CD14-positive monocyte (primary cell): ENCODE measurements at regions not wholly inside any gene's neighbourhood (a gene's known extent, or its start where the extent isn't known, plus 50 kb on each side); places are given as distances from the start of the nearest gene placed in this dataset.

Experiments used
- DNase-seq, 3 donors: peaks; one replicate each; pipeline ENCODE4 v3.0.0-alpha.2; 2011 to 2022
- H2AFZ ChIP-seq: 2 replicates; pipeline ENCODE4 v1.6.0; 2012; ENCODE audit warnings: mild to moderate bottlenecking, low read depth, low read length, inconsistent platforms; ENCODE audit not compliant: insufficient read depth, poor library complexity, severe bottlenecking
- H3K27ac ChIP-seq, 2 donors: 1 replicate in 1 of 2; 2 replicates in 1 of 2; pipeline ENCODE4 v1.5.1; 2012 to 2013; ENCODE audit warnings: low read length in 2 of 2, control low read depth in 1 of 2, inconsistent platforms in 1 of 2, low read depth in 1 of 2, mild to moderate bottlenecking in 1 of 2
- H3K27me3 ChIP-seq, 2 donors: one replicate each; pipeline versions ENCODE4 v1.6.0 to v1.6.1; 2011 to 2013; ENCODE audit warnings: low read length in 2 of 2; ENCODE audit not compliant: control insufficient read depth in 2 of 2, insufficient read depth in 2 of 2
- H3K36me3 ChIP-seq, 2 donors: replicated peaks in 1 of 2; 1 replicate in 1 of 2; 2 replicates in 1 of 2; pipeline versions ENCODE4 v1.5.1 to v1.6.1; 2012 to 2013; ENCODE audit warnings: low read length in 2 of 2, control low read depth in 1 of 2, inconsistent platforms in 1 of 2, mild to moderate bottlenecking in 1 of 2; ENCODE audit not compliant: insufficient read depth in 2 of 2, control insufficient read depth in 1 of 2
- H3K4me1 ChIP-seq, 2 donors: 1 replicate in 1 of 2; 2 replicates in 1 of 2; pipeline versions ENCODE4 v1.5.1 to v1.6.1; 2012 to 2013; ENCODE audit warnings: low read length in 2 of 2, control low read depth in 1 of 2, inconsistent platforms in 1 of 2, mild to moderate bottlenecking in 1 of 2, moderate library complexity in 1 of 2; ENCODE audit not compliant: insufficient read depth in 2 of 2, control insufficient read depth in 1 of 2
- H3K4me2 ChIP-seq: replicated peaks from 2 replicates; pipeline ENCODE3; 2012; ENCODE audit warnings: low read length, moderate library complexity, mild to moderate bottlenecking; ENCODE audit not compliant: poor library complexity, severe bottlenecking; ENCODE audit errors: extremely low read depth
- H3K4me3 ChIP-seq, 3 experiments: fragments of 200-600 bp in 1 of 3; sonication (generic) in 1 of 3; replicated peaks in 1 of 3; 1 replicate in 2 of 3; 2 replicates in 1 of 3; pipeline ENCODE4 v1.5.1; 2011 to 2013; ENCODE audit warnings: low read length in 3 of 3, mild to moderate bottlenecking in 3 of 3, control low read depth in 2 of 3, low read depth in 2 of 3, inconsistent platforms in 1 of 3, moderate library complexity in 1 of 3
- H3K79me2 ChIP-seq: 2 replicates; pipeline ENCODE4 v1.6.0; 2012; ENCODE audit warnings: mild to moderate bottlenecking, control low read depth, inconsistent platforms, low read length, moderate library complexity; ENCODE audit not compliant: insufficient read depth
- H3K9ac ChIP-seq: 2 replicates; pipeline ENCODE4 v1.6.0; 2017; ENCODE audit warnings: low read length, mild to moderate bottlenecking; ENCODE audit not compliant: insufficient read depth, poor library complexity, severe bottlenecking
- H3K9me3 ChIP-seq, 2 donors: replicated peaks in 1 of 2; 1 replicate in 1 of 2; 2 replicates in 1 of 2; pipeline versions ENCODE4 v1.5.1 to v1.6.1; 2012 to 2013; ENCODE audit warnings: low read length in 2 of 2, control low read depth in 1 of 2; ENCODE audit not compliant: control insufficient read depth in 1 of 2, insufficient read depth in 1 of 2
- H4K20me1 ChIP-seq: 2 replicates; pipeline ENCODE4 v1.6.0; 2012; ENCODE audit warnings: mild to moderate bottlenecking, low read length, control low read depth, moderate library complexity; ENCODE audit not compliant: insufficient read depth
- H3K27ac Mint-ChIP-seq, 7 donors: one replicate each; pipeline ENCODE4 v1.8.0; 2020; ENCODE audit warnings: mild to moderate bottlenecking in 7 of 7, mixed read lengths in 7 of 7, moderate library complexity in 6 of 7, inconsistent platforms in 2 of 7
- H3K27me3 Mint-ChIP-seq, 3 donors: one replicate each; pipeline ENCODE4 v1.8.0; 2021 to 2022; ENCODE audit warnings: low read depth in 3 of 3, mild to moderate bottlenecking in 3 of 3, mixed read lengths in 3 of 3, moderate library complexity in 3 of 3, inconsistent platforms in 1 of 3
- H3K36me3 Mint-ChIP-seq, 2 donors: one replicate each; pipeline ENCODE4 v1.8.0; 2020; ENCODE audit warnings: mixed read lengths in 2 of 2, inconsistent platforms in 1 of 2, mild to moderate bottlenecking in 1 of 2
- H3K4me1 Mint-ChIP-seq: one replicate; pipeline ENCODE4 v1.8.0; 2020; ENCODE audit warnings: mild to moderate bottlenecking, mixed read lengths
- H3K4me3 Mint-ChIP-seq, 2 donors: one replicate each; pipeline ENCODE4 v1.8.0; 2020; ENCODE audit warnings: mild to moderate bottlenecking in 2 of 2, mixed read lengths in 2 of 2, moderate library complexity in 1 of 2
- H3K9me3 Mint-ChIP-seq, 7 donors: one replicate each; pipeline ENCODE4 v1.8.0; 2020 to 2022; ENCODE audit warnings: mixed read lengths in 7 of 7, mild to moderate bottlenecking in 6 of 7, moderate library complexity in 6 of 7, inconsistent platforms in 2 of 7
- CTCF ChIP-seq: fragments of 200-600 bp; IDR thresholded peaks from one replicate; pipeline ENCODE4 v1.8.0; 2022; ENCODE audit warnings: antibody characterized with exemption, mild to moderate bottlenecking
- WGBS: methylation state at CpG from one replicate; pipeline ENCODE4 v1.1.5; 2013; ENCODE audit warnings: missing lambda C conversion rate; ENCODE audit not compliant: insufficient coverage; 5-methylcytosine and 5-hydroxymethylcytosine counted together
- intact Hi-C, 2 donors: fragments of 100-400 bp; cut with micrococcal nuclease; formaldehyde crosslinking; loops; one replicate each; pipeline versions ENCODE4 v1.15.0 to v1.15.1; 2023

DNA sequence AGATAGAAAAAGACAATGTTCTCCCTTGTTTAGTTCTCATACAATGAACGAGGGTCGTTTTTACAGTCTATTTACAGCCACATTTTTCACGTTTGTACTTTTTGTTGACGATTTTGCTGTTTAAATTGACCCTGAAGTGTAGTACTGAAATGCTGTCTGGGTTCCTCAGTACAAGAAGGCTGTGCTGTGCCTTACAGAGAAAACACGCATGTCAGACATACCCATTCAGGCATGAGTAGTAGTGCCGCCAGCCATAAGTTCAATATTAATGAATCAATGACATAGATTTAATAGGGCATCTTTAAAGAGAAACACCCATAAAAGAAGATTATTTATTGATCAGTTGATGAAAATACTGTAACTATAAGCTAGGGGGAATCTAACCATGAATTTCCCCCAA is 459.8 kb upstream of the EPHA5 start:
- Mint-ChIP-seq H3K4me1 (no peaks in the 10 kb centered on the region), H3K27ac (no peak overlapping the region), H3K27me3 (no peaks in the 10 kb centered on the region), H3K36me3 (no peaks in the 10 kb centered on the region), H3K9me3 (no peaks in the 10 kb centered on the region), H3K4me3 (no peak overlapping the region)
- DNase-seq: no peak
- H3K9me3 ChIP-seq: no peaks in the 10 kb centered on the region
- no peak overlapping the region for H3K27ac ChIP-seq
- no CpG with 5 or more reads among the region's 6 CpGs for WGBS
- no peaks in the 10 kb centered on the region for H3K4me1 ChIP-seq
- no peaks in the 10 kb centered on the region for H3K36me3 ChIP-seq
- no peak overlapping the region for H3K4me2 ChIP-seq
- H3K27me3 ChIP-seq: no peaks in the 10 kb centered on the region
- no peak overlapping the region for H3K9ac ChIP-seq
- no peaks in the 10 kb centered on the region for H3K79me2 ChIP-seq
- no peak overlapping the region for H2AFZ ChIP-seq
- H3K4me3 ChIP-seq: no peak overlapping the region
- intact Hi-C loops: no loop called here
- TF ChIP-seq CTCF: no peak
- H4K20me1 ChIP-seq: no peaks in the 10 kb centered on the region

DNA sequence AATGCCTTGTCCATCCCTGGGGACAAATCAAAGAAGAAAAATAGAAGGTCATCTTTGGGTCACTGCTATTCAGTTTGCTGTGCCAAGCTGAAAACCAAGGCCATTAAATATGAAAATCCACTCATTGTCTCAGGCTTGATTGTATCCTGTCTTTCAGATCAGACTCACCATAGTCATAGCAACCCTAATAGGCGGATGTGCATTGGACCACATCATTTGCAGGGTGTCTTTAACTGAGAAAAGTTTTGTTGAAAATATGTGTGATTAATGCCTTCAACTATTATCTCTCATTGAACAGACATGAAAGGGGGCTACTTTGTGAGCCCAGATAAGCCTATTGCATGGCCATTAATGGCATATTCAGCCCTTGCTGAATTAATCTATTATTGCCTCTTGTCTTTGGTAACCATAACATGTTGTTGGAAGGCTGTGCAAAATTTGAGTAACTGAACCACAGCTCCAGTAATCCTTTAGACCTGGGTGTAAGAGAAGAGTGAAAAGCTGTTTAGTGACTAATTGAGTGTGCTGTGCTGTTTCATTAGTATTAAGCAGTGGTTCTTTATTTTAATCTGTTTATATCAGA is 453.6 kb upstream of the EPHA5 start:
- H3K79me2 ChIP-seq: no peaks in the 10 kb centered on the region
- no peaks in the 10 kb centered on the region for H3K36me3 Mint-ChIP-seq
- no peak overlapping the region for H3K4me2 ChIP-seq
- no peak overlapping the region for H3K27ac ChIP-seq
- no peak overlapping the region for H3K4me3 ChIP-seq
- no peak overlapping the region for H2AFZ ChIP-seq
- H3K4me1 Mint-ChIP-seq: no peaks in the 10 kb centered on the region
- no peaks in the 10 kb centered on the region for H3K4me1 ChIP-seq
- no peak overlapping the region for H3K9ac ChIP-seq
- H3K27me3 Mint-ChIP-seq: no peaks in the 10 kb centered on the region
- no peak overlapping the region for H3K27ac Mint-ChIP-seq
- peaks cover 0 to 1% (median 0%) of the 10 kb centered on the region in 7 donors for H3K9me3 Mint-ChIP-seq
- intact Hi-C loops: no loop called here
- no peak for TF ChIP-seq CTCF
- no peak overlapping the region for H3K4me3 Mint-ChIP-seq
- H3K9me3 ChIP-seq: no peaks in the 10 kb centered on the region
- no peak for DNase-seq
- H3K27me3 ChIP-seq: no peaks in the 10 kb centered on the region
- H3K36me3 ChIP-seq: no peaks in the 10 kb centered on the region
- H4K20me1 ChIP-seq: no peaks in the 10 kb centered on the region
- no CpG with 5 or more reads among the region's 1 CpG for WGBS
